NT2/D1 (cell line): ENCODE measurements at regions not wholly inside any gene's neighbourhood (a gene's known extent, or its start where the extent isn't known, plus 50 kb on each side); places are given as distances from the start of the nearest gene placed in this dataset.

ENCODE experiments used
- DNase-seq: peaks from one replicate; pipeline ENCODE4 v3.0.0-alpha.2; 2011; ENCODE audit warnings: low read depth, low spot score
- H3K27me3 ChIP-seq: 2 replicates; pipeline ENCODE4 v1.6.0; 2011; ENCODE audit warnings: mild to moderate bottlenecking; ENCODE audit not compliant: insufficient read length, insufficient read depth
- H3K36me3 ChIP-seq: 2 replicates; pipeline ENCODE4 v1.6.1; 2011; ENCODE audit warnings: mild to moderate bottlenecking, low read length, mixed read lengths; ENCODE audit not compliant: insufficient read depth, insufficient read length
- H3K4me1 ChIP-seq: 2 replicates; pipeline ENCODE4 v1.5.1; 2011; ENCODE audit not compliant: insufficient read depth, insufficient read length
- H3K4me3 ChIP-seq: 2 replicates; pipeline ENCODE4 v1.5.1; 2011; ENCODE audit warnings: low read depth; ENCODE audit not compliant: insufficient read length
- H3K9ac ChIP-seq: 2 replicates; pipeline ENCODE4 v1.6.0; 2011; ENCODE audit warnings: low read depth; ENCODE audit not compliant: insufficient read length
- H3K9me3 ChIP-seq: 2 replicates; pipeline ENCODE4 v1.5.1; 2011; ENCODE audit warnings: mild to moderate bottlenecking, low read length; ENCODE audit not compliant: insufficient read depth
- SUZ12 ChIP-seq: IDR thresholded peaks from 2 replicates; pipeline ENCODE4 v1.6.1; 2011; ENCODE audit not compliant: insufficient read length, insufficient read depth; ENCODE audit errors: extremely low read depth
- YY1 ChIP-seq: IDR thresholded peaks from 2 replicates; pipeline ENCODE4 v1.6.1; 2011; ENCODE audit not compliant: insufficient read length, insufficient read depth
- ZNF274 ChIP-seq: IDR thresholded peaks from 2 replicates; pipeline ENCODE4 v1.6.1; 2011; ENCODE audit warnings: mild to moderate bottlenecking, low read depth, low read length

DNA sequence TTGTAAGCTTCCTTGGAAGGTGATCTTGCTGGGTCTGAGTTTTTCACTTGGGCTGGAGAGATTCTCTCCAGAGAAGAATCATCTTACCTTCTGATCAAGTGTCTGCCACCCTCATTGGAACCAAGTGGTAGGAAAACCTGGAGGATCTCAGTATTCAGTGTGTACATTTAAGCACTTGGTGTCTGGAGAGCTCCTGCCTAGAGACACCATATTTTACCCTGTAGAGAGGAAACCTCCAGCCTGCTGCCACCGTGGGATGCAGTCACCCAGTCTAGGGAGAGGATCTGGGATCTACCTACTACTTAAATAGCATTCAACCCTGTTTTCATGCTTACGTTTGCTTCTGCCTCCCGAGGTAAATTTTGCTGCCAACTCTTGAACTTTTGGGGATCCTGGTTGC is 274.3 kb downstream of the SV2B start:
- Histone ChIP-seq H3K4me1 (no peaks in the 10 kb centered on the region), H3K9ac (no peak overlapping the region), H3K36me3 (no peaks in the 10 kb centered on the region), H3K9me3 (peaks cover 14% of the 10 kb centered on the region; the same call in 1 of the 2 replicates), H3K27me3 (no peaks in the 10 kb centered on the region), H3K4me3 (no peak overlapping the region)
- TF ChIP-seq YY1 (no peak), SUZ12 (no peak), ZNF274 (no peak)
- DNase-seq = no peak

DNA sequence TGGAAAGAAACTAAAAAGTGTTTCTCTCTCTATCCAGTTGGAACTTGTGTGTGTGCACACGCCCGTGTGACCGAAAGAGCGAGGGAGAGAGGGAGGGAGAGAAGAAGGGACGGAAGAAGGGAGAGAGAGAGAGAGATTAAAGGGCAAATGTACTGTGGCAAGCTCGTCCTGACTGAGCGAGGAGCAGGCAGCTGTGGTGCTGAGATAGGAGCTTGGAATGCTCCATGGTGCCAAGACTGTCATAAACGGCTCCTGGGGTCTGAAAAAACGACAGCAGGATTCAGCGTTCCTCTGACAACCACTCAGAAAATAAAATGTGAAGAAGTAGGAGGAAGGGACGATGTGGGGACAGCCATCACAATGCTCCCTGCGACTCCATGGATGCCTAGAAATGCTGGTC is 276.0 kb downstream of the SV2B start:
- no peaks in the 10 kb centered on the region for H3K27me3 ChIP-seq
- H3K4me1 ChIP-seq = no peaks in the 10 kb centered on the region
- H3K4me3 ChIP-seq = no peak overlapping the region
- H3K9me3 ChIP-seq = peaks cover 14% of the 10 kb centered on the region; the same call in 1 of the 2 replicates
- no peak for DNase-seq
- no peaks in the 10 kb centered on the region for H3K36me3 ChIP-seq
- TF ChIP-seq YY1 = no peak
- no peak for TF ChIP-seq SUZ12
- TF ChIP-seq ZNF274 = no peak
- H3K9ac ChIP-seq = no peak overlapping the region

DNA sequence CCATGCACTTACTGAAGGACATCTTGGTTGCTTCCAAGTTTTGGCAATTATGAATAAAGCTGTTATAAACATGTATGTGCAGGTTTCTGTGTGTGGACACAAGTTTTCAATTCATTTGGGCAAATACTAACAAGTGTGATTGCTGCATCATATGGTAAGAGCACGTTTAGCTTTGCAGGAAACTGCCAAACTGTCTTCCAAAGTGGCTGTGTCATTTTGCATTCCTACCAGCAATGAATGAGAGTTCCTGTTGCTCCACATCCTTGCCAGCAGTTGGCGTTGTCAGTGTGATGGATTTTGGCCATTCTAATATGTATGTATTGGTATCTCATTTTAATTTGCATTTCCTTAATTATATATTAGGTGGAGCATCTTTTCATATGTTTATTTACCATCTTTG is 280.1 kb downstream of the SV2B start:
- H3K27me3 ChIP-seq = no peaks in the 10 kb centered on the region
- H3K9ac ChIP-seq = no peak overlapping the region
- H3K36me3 ChIP-seq = no peaks in the 10 kb centered on the region
- TF ChIP-seq SUZ12 (no peak), ZNF274 (no peak), YY1 (no peak)
- H3K4me1 ChIP-seq = no peaks in the 10 kb centered on the region
- no peak for DNase-seq
- H3K9me3 ChIP-seq = peaks cover 1% of the 10 kb centered on the region; the same call in 1 of the 2 replicates
- no peak overlapping the region for H3K4me3 ChIP-seq

DNA sequence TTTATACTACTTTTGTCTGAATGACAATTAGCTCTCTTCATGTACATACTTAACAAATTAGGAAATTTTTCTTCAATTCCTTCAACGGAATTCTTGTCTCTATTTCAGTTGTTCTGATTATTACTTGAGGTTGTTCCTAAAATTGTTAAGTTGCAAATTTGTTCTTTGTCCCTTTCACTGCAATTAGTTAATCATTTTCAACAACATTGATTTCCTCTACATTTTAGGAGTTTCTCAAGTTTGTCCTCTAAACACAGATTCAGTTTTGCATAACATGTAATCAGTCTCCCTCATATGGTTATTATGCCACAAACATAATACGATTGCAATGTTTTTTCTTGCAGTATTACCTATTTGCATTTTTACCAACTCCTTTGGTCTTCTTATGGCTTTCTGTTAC is 283.5 kb downstream of the SV2B start:
- no peak overlapping the region for H3K4me3 ChIP-seq
- H3K27me3 ChIP-seq = no peaks in the 10 kb centered on the region
- TF ChIP-seq ZNF274 (no peak), YY1 (no peak), SUZ12 (no peak)
- H3K4me1 ChIP-seq = no peaks in the 10 kb centered on the region
- no peak overlapping the region for H3K9ac ChIP-seq
- H3K9me3 ChIP-seq = no peaks in the 10 kb centered on the region
- H3K36me3 ChIP-seq = no peaks in the 10 kb centered on the region
- DNase-seq = no peak

DNA sequence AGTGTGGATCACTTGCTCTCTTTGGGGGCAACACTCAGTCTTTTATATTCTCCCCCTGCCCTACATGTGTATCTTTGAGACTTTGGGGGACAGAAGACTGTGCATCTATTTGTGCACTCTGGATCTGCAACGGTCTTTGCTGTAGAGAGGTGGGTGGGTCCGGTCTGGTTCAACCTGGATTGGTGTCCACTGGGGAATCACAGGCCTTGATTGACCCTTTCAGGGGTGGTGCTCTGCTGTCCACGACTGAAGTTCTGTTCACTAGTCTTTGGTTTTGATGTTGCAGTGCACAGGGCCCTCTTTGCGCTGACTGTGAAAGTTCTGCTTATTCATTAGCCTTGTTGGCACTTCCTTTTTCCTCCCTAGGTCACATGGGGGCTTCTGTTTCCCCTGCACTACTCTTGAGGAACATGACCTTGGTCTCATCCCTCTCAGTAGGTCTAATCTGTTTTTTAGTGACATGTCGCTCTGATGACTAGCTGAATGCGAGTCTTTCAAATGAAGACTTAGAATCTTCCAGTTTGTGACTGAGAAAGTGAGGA is 284.2 kb downstream of the SV2B start:
- TF ChIP-seq ZNF274 (no peak), SUZ12 (no peak), YY1 (no peak)
- H3K9ac ChIP-seq = no peak overlapping the region

DNA sequence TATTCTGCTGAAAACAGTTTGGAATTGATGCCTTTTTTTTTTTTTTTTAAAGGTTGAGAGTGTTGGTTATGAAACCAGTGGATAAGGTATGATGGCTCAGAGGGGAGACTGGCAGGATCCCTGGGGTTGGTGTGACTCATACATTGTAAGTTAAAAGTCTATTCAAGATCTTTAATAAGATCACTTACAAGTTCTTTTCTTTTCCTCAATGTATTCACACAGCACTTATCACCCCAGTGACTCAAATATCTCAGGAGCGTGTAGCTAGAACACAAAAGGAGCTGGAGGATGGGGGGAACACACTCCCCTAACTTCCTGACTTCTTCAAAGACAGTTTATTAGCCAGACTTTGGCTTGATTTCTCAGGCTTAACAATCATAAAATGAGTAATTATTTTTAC is 285.3 kb downstream of the SV2B start:
- Histone ChIP-seq H3K4me3 (no peak overlapping the region), H3K4me1 (no peaks in the 10 kb centered on the region), H3K27me3 (no peaks in the 10 kb centered on the region), H3K36me3 (no peaks in the 10 kb centered on the region), H3K9ac (no peak overlapping the region), H3K9me3 (no peaks in the 10 kb centered on the region)
- peak; percentile 13 for DNase-seq
- TF ChIP-seq SUZ12 = no peak
- no peak for TF ChIP-seq ZNF274
- TF ChIP-seq YY1 = no peak

More for the DNA sequence above, 284.2 kb downstream of the SV2B start:
- Histone ChIP-seq H3K4me3 (no peak overlapping the region), H3K9me3 (no peaks in the 10 kb centered on the region), H3K36me3 (no peaks in the 10 kb centered on the region), H3K4me1 (no peaks in the 10 kb centered on the region), H3K27me3 (no peaks in the 10 kb centered on the region)
- DNase-seq = no peak

DNA sequence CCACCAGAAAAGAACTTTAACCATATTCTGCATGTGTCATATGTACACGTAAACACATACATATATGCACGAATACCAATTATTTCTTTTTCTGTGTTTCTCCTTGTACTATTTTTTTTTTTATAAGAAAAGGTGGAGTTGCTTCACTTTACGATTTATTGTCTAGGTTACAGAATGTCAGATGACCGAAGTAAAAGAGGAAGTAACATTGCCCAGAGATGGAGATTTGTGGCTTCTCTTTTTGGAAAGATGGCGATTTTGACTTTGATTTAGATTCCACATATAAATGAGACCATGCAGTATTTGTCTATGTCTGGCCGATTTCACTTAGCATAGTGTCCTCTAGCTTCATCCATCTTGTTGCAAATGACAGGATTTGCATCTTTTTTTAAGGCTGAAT is 293.1 kb downstream of the SV2B start:
- H3K4me1 ChIP-seq = no peaks in the 10 kb centered on the region
- TF ChIP-seq ZNF274 (no peak), YY1 (no peak), SUZ12 (no peak)
- H3K9ac ChIP-seq = no peak overlapping the region
- no peaks in the 10 kb centered on the region for H3K9me3 ChIP-seq
- DNase-seq = no peak
- H3K4me3 ChIP-seq = no peak overlapping the region
- no peaks in the 10 kb centered on the region for H3K36me3 ChIP-seq
- no peaks in the 10 kb centered on the region for H3K27me3 ChIP-seq
